Gastrocnemius medialis (tissue), 4 donors: ENCODE measurements at regions not wholly inside any gene's neighbourhood (a gene's known extent, or its start where the extent isn't known, plus 50 kb on each side); places are given as distances from the start of the nearest gene placed in this dataset.

ENCODE experiments used
- CTCF ChIP-seq, 5 experiments: fragments of 450-650 bp in 3 of 5; fragments of 200-600 bp in 2 of 5; sonication (generic) in 2 of 5; IDR thresholded peaks in 4 of 5; conservative IDR thresholded peaks in 1 of 5; 1 replicate in 4 of 5; 2 replicates in 1 of 5; pipeline ENCODE4 v1.5.1; 2016 to 2019; ENCODE audit warnings: antibody characterized with exemption in 5 of 5, mild to moderate bottlenecking in 3 of 5, moderate library complexity in 3 of 5
- POLR2A ChIP-seq, 2 donors: fragments of 450-650 bp; IDR thresholded peaks; one replicate each; pipeline ENCODE4 v1.6.1; 2017; ENCODE audit warnings: antibody characterized with exemption in 2 of 2, mild to moderate bottlenecking in 2 of 2, moderate library complexity in 2 of 2

GRCh38 chr11:15737320-15737719, 619.0 kb downstream of the SOX6 start:
- TF ChIP-seq POLR2A (IDR thresholded peaks at IDR 0.05) (no peak), CTCF (IDR thresholded peaks at IDR 0.05 in 4 of 5, conservative IDR thresholded peaks at IDR 0.05 in 1 of 5) (no peak)
